ENCODE measurements at regions not wholly inside any gene's neighbourhood (a gene's known extent, or its start where the extent isn't known, plus 50 kb on each side); places are given as distances from the start of the nearest gene placed in this dataset.
"Not testable (repeated sequence)": the region's sequence is repeated elsewhere in the genome, so short reads cannot be mapped to it uniquely, and the experiment has no call there.

DNA sequence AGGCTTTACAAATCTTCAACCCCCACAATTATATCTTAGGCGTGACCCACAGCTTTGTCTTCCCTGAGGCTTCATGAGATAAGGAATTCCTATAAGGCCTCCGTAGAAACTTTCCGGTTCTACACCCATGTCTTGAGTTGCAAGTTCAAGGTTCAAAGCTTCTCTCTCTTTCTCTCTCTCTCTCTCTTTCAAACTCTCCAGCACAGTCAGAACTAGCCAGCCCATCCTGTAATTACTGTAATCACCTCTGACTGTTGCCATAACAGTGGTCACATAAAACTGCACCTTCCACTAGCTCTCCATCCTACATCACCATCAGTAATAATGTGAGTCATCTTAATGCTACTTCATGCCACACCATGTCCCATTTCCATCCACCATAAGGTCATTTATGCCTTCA, 90.0 kb upstream of the NFASC start:
- Histone ChIP-seq H3K79me2 (ENCODE audit: low read length) (no peaks in the 10 kb centered on the region), H4K20me1 (ENCODE audit: insufficient read depth, low read length) (no peaks in the 10 kb centered on the region), H2AFZ (ENCODE audit: low read length) (no peak overlapping the region), H3F3A (ENCODE audit: insufficient read depth, low read length) (no peaks in the 10 kb centered on the region), H3K27me3 (replicated peaks; ENCODE audit: insufficient read depth, low read length) (no peaks in the 10 kb centered on the region), H3K27ac (ENCODE audit: low read length) (no peak overlapping the region), H3K9ac (ENCODE audit: low read length) (no peak overlapping the region), H3K36me3 (replicated peaks; ENCODE audit: insufficient read depth, low read length) (no peaks in the 10 kb centered on the region), H3K4me3 (ENCODE audit: low read length) (no peak overlapping the region), H3K9me2 (replicated peaks; ENCODE audit: insufficient read depth, low read length) (no peaks in the 10 kb centered on the region), H3K4me1 (ENCODE audit: low read length) (no peaks in the 10 kb centered on the region), H3K9me3 (replicated peaks; ENCODE audit: insufficient read depth, low read length) (no peaks in the 10 kb centered on the region), H3K4me2 (ENCODE audit: low read depth, low read length) (no peak overlapping the region)
- no peak for DNase-seq
- TF ChIP-seq EZH2phosphoT487 (IDR thresholded peaks at IDR 0.05; ENCODE audit: low read length) = no peak
- TF ChIP-seq, protein P1, sequence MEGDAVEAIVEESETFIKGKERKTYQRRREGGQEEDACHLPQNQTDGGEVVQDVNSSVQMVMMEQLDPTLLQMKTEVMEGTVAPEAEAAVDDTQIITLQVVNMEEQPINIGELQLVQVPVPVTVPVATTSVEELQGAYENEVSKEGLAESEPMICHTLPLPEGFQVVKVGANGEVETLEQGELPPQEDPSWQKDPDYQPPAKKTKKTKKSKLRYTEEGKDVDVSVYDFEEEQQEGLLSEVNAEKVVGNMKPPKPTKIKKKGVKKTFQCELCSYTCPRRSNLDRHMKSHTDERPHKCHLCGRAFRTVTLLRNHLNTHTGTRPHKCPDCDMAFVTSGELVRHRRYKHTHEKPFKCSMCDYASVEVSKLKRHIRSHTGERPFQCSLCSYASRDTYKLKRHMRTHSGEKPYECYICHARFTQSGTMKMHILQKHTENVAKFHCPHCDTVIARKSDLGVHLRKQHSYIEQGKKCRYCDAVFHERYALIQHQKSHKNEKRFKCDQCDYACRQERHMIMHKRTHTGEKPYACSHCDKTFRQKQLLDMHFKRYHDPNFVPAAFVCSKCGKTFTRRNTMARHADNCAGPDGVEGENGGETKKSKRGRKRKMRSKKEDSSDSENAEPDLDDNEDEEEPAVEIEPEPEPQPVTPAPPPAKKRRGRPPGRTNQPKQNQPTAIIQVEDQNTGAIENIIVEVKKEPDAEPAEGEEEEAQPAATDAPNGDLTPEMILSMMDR (IDR thresholded peaks at IDR 0.05; ENCODE audit: low read length) = no peak
- TF ChIP-seq EZH2 (optimal IDR thresholded peaks at IDR 0.05; ENCODE audit: low read depth, low read length) = no peak

DNA sequence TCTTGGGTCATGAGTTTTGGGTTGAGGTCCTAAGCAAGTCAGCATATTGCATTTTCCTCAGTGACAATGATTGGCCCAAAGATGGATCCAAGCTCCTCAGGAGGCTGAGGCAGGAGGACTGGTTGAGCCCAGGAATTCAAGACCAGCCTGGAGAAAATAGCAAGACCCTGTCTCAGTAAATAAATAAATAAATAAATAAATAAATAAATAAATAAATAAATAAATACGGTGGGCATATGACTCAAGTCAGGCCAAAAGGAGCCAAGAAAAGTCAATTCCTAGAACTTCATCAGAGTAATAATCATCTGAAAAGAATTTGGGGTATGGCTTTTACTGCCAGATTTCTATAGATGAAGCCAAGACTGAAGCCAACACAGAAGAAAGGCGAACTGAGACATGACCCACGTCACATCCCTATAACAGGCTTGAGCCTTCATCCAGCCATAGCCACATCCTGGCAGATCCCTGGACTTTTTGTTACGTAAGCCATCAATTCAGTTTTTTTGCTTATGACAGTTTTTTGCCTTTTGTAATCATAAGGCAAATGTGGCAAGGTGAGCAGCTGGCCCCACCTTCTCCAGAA, 88.5 kb upstream of the NFASC start:
- H3K4me2 ChIP-seq (ENCODE audit: low read depth, low read length) = no peak overlapping the region
- no peaks in the 10 kb centered on the region for H3K27me3 ChIP-seq (replicated peaks; ENCODE audit: insufficient read depth, low read length)
- no peak overlapping the region for H3K27ac ChIP-seq (ENCODE audit: low read length)
- no peaks in the 10 kb centered on the region for H4K20me1 ChIP-seq (ENCODE audit: insufficient read depth, low read length)
- H2AFZ ChIP-seq (ENCODE audit: low read length) = no peak overlapping the region
- H3K9me3 ChIP-seq (replicated peaks; ENCODE audit: insufficient read depth, low read length) = no peaks in the 10 kb centered on the region
- H3K79me2 ChIP-seq (ENCODE audit: low read length) = no peaks in the 10 kb centered on the region
- no peaks in the 10 kb centered on the region for H3K4me1 ChIP-seq (ENCODE audit: low read length)
- no peaks in the 10 kb centered on the region for H3F3A ChIP-seq (ENCODE audit: insufficient read depth, low read length)
- no peak for DNase-seq
- H3K9ac ChIP-seq (ENCODE audit: low read length) = no peak overlapping the region
- H3K4me3 ChIP-seq (ENCODE audit: low read length) = no peak overlapping the region
- no peaks in the 10 kb centered on the region for H3K36me3 ChIP-seq (replicated peaks; ENCODE audit: insufficient read depth, low read length)
- TF ChIP-seq, protein P1 (IDR thresholded peaks at IDR 0.05; ENCODE audit: low read length) = no peak
- TF ChIP-seq EZH2phosphoT487 (IDR thresholded peaks at IDR 0.05; ENCODE audit: low read length) = no peak
- TF ChIP-seq EZH2 (optimal IDR thresholded peaks at IDR 0.05; ENCODE audit: low read depth, low read length) = no peak
- H3K9me2 ChIP-seq (replicated peaks; ENCODE audit: insufficient read depth, low read length) = no peaks in the 10 kb centered on the region

DNA sequence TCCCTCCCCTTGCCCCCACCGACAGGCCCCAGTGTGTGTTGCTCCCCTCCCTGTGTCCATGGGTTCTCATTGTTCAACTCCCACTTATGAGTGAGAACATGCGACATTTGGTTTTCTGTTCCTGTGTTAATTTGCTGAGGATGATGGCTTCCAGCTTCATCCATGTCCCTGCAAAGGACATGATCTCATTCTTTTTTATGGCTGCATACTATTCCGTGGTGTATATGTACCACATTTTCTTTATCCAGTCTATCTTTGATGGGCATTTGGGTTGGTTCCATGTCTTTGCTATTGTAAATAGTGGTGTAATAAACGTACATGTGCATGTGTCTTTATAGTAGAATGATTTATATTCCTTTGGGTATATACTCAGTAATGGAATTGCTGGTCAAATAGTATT, 85.6 kb upstream of the NFASC start:
- not testable (repeated sequence) for H3K4me2 ChIP-seq (ENCODE audit: low read depth, low read length); H3F3A ChIP-seq (ENCODE audit: insufficient read depth, low read length); H3K9me2 ChIP-seq (replicated peaks; ENCODE audit: insufficient read depth, low read length); H3K4me3 ChIP-seq (ENCODE audit: low read length); DNase-seq; H2AFZ ChIP-seq (ENCODE audit: low read length); H3K4me1 ChIP-seq (ENCODE audit: low read length); H3K79me2 ChIP-seq (ENCODE audit: low read length); H3K36me3 ChIP-seq (replicated peaks; ENCODE audit: insufficient read depth, low read length); H3K27me3 ChIP-seq (replicated peaks; ENCODE audit: insufficient read depth, low read length); H3K9ac ChIP-seq (ENCODE audit: low read length); H3K9me3 ChIP-seq (replicated peaks; ENCODE audit: insufficient read depth, low read length); H4K20me1 ChIP-seq (ENCODE audit: insufficient read depth, low read length); H3K27ac ChIP-seq (ENCODE audit: low read length)

DNA sequence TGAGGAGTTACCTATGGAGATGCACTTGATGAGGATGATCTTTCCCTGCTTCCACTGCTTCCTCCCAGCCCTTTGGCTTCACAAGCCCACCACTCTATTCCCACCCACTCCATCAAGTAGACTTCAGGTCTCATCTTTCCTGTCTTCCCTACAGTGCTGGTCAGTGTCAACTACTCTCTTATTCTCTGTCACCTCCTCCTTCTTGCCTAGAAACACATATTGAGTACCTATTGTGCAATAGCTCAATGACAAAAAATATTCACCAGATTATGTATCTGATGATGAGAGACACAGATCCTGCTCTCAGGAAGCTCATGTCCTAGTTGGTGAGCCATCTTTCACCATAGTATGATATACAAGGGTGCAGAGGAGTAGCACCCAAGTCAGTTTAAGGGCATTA, 82.2 kb upstream of the NFASC start:
- Histone ChIP-seq H3K9ac (ENCODE audit: low read length) (no peak overlapping the region), H3K4me3 (ENCODE audit: low read length) (no peak overlapping the region), H3K9me2 (replicated peaks; ENCODE audit: insufficient read depth, low read length) (no peaks in the 10 kb centered on the region), H3K36me3 (replicated peaks; ENCODE audit: insufficient read depth, low read length) (no peaks in the 10 kb centered on the region), H3K27me3 (replicated peaks; ENCODE audit: insufficient read depth, low read length) (no peaks in the 10 kb centered on the region), H3K27ac (ENCODE audit: low read length) (no peak overlapping the region), H3K4me1 (ENCODE audit: low read length) (no peaks in the 10 kb centered on the region), H3K9me3 (replicated peaks; ENCODE audit: insufficient read depth, low read length) (no peaks in the 10 kb centered on the region), H4K20me1 (ENCODE audit: insufficient read depth, low read length) (no peaks in the 10 kb centered on the region), H3K4me2 (ENCODE audit: low read depth, low read length) (no peak overlapping the region), H2AFZ (ENCODE audit: low read length) (no peak overlapping the region), H3F3A (ENCODE audit: insufficient read depth, low read length) (no peaks in the 10 kb centered on the region), H3K79me2 (ENCODE audit: low read length) (no peaks in the 10 kb centered on the region)
- TF ChIP-seq EZH2 (optimal IDR thresholded peaks at IDR 0.05; ENCODE audit: low read depth, low read length) (no peak), EZH2phosphoT487 (IDR thresholded peaks at IDR 0.05; ENCODE audit: low read length) (no peak)
- TF ChIP-seq, protein P1 (IDR thresholded peaks at IDR 0.05; ENCODE audit: low read length) = no peak
- DNase-seq = no peak

All from MM.1S (cell line).